Neural crest cell (in vitro differentiated cells): ENCODE measurements at regions not wholly inside any gene's neighbourhood (a gene's known extent, or its start where the extent isn't known, plus 50 kb on each side); places are given as distances from the start of the nearest gene placed in this dataset.

ENCODE experiments used
- DNase-seq: peaks from one replicate; pipeline ENCODE4 v3.0.0; 2021; ENCODE audit warnings: low read depth, mixed read lengths, low spot score
- H3K27ac Mint-ChIP-seq: one replicate; pipeline ENCODE4 v1.8.0; 2021; ENCODE audit warnings: mild to moderate bottlenecking, mixed read lengths; ENCODE audit not compliant: unreplicated experiment
- H3K27me3 Mint-ChIP-seq: 2 replicates; pipeline ENCODE4 v1.8.0; 2021; ENCODE audit warnings: low read depth, mild to moderate bottlenecking, mixed read lengths
- H3K36me3 Mint-ChIP-seq: 2 replicates; pipeline ENCODE4 v1.8.0; 2021; ENCODE audit warnings: low read depth, mild to moderate bottlenecking, mixed read lengths
- H3K4me1 Mint-ChIP-seq: 2 replicates; pipeline ENCODE4 v1.8.0; 2021; ENCODE audit warnings: mixed read lengths
- H3K4me3 Mint-ChIP-seq: one replicate; pipeline ENCODE4 v1.8.0; 2021; ENCODE audit warnings: mild to moderate bottlenecking, mixed read lengths
- H3K9me3 Mint-ChIP-seq: 2 replicates; pipeline ENCODE4 v1.8.0; 2021; ENCODE audit warnings: mixed read lengths
- CTCF ChIP-seq: fragments of 200-600 bp; sonication (generic); conservative IDR thresholded peaks from 2 replicates; pipeline ENCODE4 v1.5.0; 2021; ENCODE audit warnings: antibody characterized with exemption, mild to moderate bottlenecking

GRCh38 chr6:91573826-91574416, 987.0 kb upstream of the MAP3K7 start:
- Mint-ChIP-seq H3K4me3 (no peak overlapping the region), H3K27ac (no peak overlapping the region), H3K36me3 (no peaks in the 10 kb centered on the region), H3K9me3 (no peaks in the 10 kb centered on the region), H3K27me3 (no peaks in the 10 kb centered on the region), H3K4me1 (peaks cover 9% of the 10 kb centered on the region)
- DNase-seq, result no peak
- no peak for TF ChIP-seq CTCF

GRCh38 chr6:91572878-91573277, 986.0 kb upstream of the MAP3K7 start:
- peaks cover under 1% of the 10 kb centered on the region for H3K36me3 Mint-ChIP-seq
- H3K27ac Mint-ChIP-seq, result no peak overlapping the region
- H3K27me3 Mint-ChIP-seq, result no peaks in the 10 kb centered on the region
- H3K4me1 Mint-ChIP-seq, result peaks cover 9% of the 10 kb centered on the region
- H3K9me3 Mint-ChIP-seq, result peaks cover under 1% of the 10 kb centered on the region
- no peak overlapping the region for H3K4me3 Mint-ChIP-seq
- no peak for TF ChIP-seq CTCF
- no peak for DNase-seq

GRCh38 chr6:91569071-91569470, 982.2 kb upstream of the MAP3K7 start:
- Mint-ChIP-seq H3K36me3 (peaks cover 3% of the 10 kb centered on the region), H3K27me3 (no peaks in the 10 kb centered on the region), H3K4me1 (peaks cover 9% of the 10 kb centered on the region), H3K27ac (no peak overlapping the region), H3K9me3 (peaks cover 11% of the 10 kb centered on the region), H3K4me3 (no peak overlapping the region)
- TF ChIP-seq CTCF, result no peak
- no peak for DNase-seq

GRCh38 chr6:91566467-91566866, 979.6 kb upstream of the MAP3K7 start:
- peaks cover 3% of the 10 kb centered on the region for H3K36me3 Mint-ChIP-seq

GRCh38 chr6:91565207-91565606, 978.3 kb upstream of the MAP3K7 start:
- Mint-ChIP-seq H3K9me3 (peaks cover 24% of the 10 kb centered on the region), H3K4me3 (no peak overlapping the region), H3K4me1 (no peaks in the 10 kb centered on the region), H3K27me3 (no peaks in the 10 kb centered on the region), H3K36me3 (peaks cover 9% of the 10 kb centered on the region), H3K27ac (no peak overlapping the region)
- no peak for DNase-seq
- TF ChIP-seq CTCF, result no peak

More at GRCh38 chr6:91566467-91566866, 979.6 kb upstream of the MAP3K7 start:
- Mint-ChIP-seq H3K27ac (no peak overlapping the region), H3K4me3 (no peak overlapping the region), H3K4me1 (no peaks in the 10 kb centered on the region), H3K9me3 (peaks cover 18% of the 10 kb centered on the region), H3K27me3 (no peaks in the 10 kb centered on the region)
- no peak for DNase-seq
- no peak for TF ChIP-seq CTCF
